HL-60 (cell line): ENCODE measurements at regions not wholly inside any gene's neighbourhood (a gene's known extent, or its start where the extent isn't known, plus 50 kb on each side); places are given as distances from the start of the nearest gene placed in this dataset.

Experiments used
- DNase-seq, 2 experiments: peaks; one replicate each; pipeline ENCODE4 v3.0.0-alpha.2; 2010 to 2020; ENCODE audit warnings: low read depth in 1 of 2, low spot score in 1 of 2
- H3K27ac ChIP-seq: fragments of 250-450 bp; sonication (Bioruptor Pico); replicated peaks from 2 replicates; pipeline ENCODE4 v1.5.1; 2020; ENCODE audit warnings: mild to moderate bottlenecking, moderate library complexity
- H3K27me3 ChIP-seq: fragments of 250-450 bp; sonication (Bioruptor Pico); 2 replicates; pipeline ENCODE4 v1.5.1; 2021; ENCODE audit warnings: mild to moderate bottlenecking, moderate library complexity; ENCODE audit not compliant: insufficient read depth, poor library complexity, severe bottlenecking
- H3K4me3 ChIP-seq: replicated peaks from 2 replicates; pipeline ENCODE4 v1.5.1; 2011; ENCODE audit warnings: mild to moderate bottlenecking, control low read depth, low read length; ENCODE audit not compliant: insufficient read depth
- CTCF ChIP-seq: IDR thresholded peaks from one replicate; pipeline ENCODE4 v1.5.1; 2011; ENCODE audit warnings: low read length, control low read depth, inconsistent platforms; ENCODE audit not compliant: insufficient read depth
- GABPA ChIP-seq: IDR thresholded peaks from 2 replicates; pipeline ENCODE4 v1.6.1; 2012; ENCODE audit warnings: low read depth
- POLR2AphosphoS5 ChIP-seq: IDR thresholded peaks from 2 replicates; pipeline ENCODE4 v1.6.1; 2012; ENCODE audit warnings: low read depth
- REST ChIP-seq: IDR thresholded peaks from 2 replicates; pipeline ENCODE4 v1.6.1; 2012; ENCODE audit warnings: low read depth; ENCODE audit not compliant: insufficient replicate concordance
- SPI1 ChIP-seq: IDR thresholded peaks from 2 replicates; pipeline ENCODE4 v1.6.1; 2012; ENCODE audit warnings: low read depth, mild to moderate bottlenecking, borderline replicate concordance

- DNase-seq, result no peak
- Histone ChIP-seq H3K4me3 (no peak overlapping the region), H3K27ac (no peak overlapping the region), H3K27me3 (no peaks in the 10 kb centered on the region)
- TF ChIP-seq REST (no peak), SPI1 (no peak), CTCF (no peak), POLR2AphosphoS5 (no peak), GABPA (no peak)
Measured at GRCh38 chr13:105251293-105251692, 1284.2 kb downstream of the EFNB2 start.

GRCh38 chr13:105247830-105248229 is 1287.6 kb downstream of the EFNB2 start:
- no peak overlapping the region for H3K27ac ChIP-seq
- DNase-seq, result no peak
- no peak for TF ChIP-seq POLR2AphosphoS5
- no peak for TF ChIP-seq CTCF
- TF ChIP-seq SPI1, result no peak
- no peak for TF ChIP-seq GABPA
- TF ChIP-seq REST, result no peak

GRCh38 chr13:105240371-105240770 is 1295.1 kb downstream of the EFNB2 start:
- Histone ChIP-seq H3K27me3 (no peaks in the 10 kb centered on the region), H3K27ac (no peak overlapping the region), H3K4me3 (no peak overlapping the region)
- DNase-seq, result no peak
- no peak for TF ChIP-seq CTCF
- TF ChIP-seq GABPA, result no peak
- no peak for TF ChIP-seq POLR2AphosphoS5
- TF ChIP-seq SPI1, result no peak
- no peak for TF ChIP-seq REST

More at GRCh38 chr13:105247830-105248229, 1287.6 kb downstream of the EFNB2 start:
- H3K4me3 ChIP-seq, result no peak overlapping the region
- no peaks in the 10 kb centered on the region for H3K27me3 ChIP-seq
